Testis (tissue), 2 donors: ENCODE measurements at regions not wholly inside any gene's neighbourhood (a gene's known extent, or its start where the extent isn't known, plus 50 kb on each side); places are given as distances from the start of the nearest gene placed in this dataset.

Experiments
- POLR2A ChIP-seq: fragments of 450-650 bp; IDR thresholded peaks from one replicate; pipeline ENCODE4 v1.6.1; 2017; ENCODE audit warnings: antibody characterized with exemption, mild to moderate bottlenecking, moderate library complexity
- TF ChIP-seq, protein P1 (sequence below), 3 experiments: fragments of 450-650 bp in 2 of 3; fragments of 200-600 bp in 1 of 3; sonication (generic) in 1 of 3; IDR thresholded peaks; one replicate each; pipeline ENCODE4 v1.5.1; 2016 to 2019; ENCODE audit warnings: antibody characterized with exemption in 3 of 3, mild to moderate bottlenecking in 2 of 3, moderate library complexity in 1 of 3

DNA sequence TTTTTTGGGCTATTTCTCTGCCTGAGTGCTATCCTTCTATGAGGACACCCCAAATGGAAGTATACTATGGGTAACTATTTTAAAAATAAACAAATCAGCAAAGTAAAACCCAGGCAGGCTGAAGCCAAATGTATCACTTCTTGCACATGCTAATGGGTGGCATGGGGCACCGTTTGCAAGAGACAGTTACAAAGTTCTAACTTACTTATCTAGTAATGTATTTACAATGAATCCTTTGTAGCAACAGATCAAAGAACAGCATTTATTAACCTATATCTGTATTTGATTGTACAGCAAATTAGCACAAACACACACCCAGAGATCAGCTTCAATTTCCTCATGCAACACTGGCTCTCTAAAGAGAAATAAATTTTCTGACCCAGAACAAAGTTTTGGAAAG is 225.5 kb downstream of the ZNF674 start:
- TF ChIP-seq, protein P1, sequence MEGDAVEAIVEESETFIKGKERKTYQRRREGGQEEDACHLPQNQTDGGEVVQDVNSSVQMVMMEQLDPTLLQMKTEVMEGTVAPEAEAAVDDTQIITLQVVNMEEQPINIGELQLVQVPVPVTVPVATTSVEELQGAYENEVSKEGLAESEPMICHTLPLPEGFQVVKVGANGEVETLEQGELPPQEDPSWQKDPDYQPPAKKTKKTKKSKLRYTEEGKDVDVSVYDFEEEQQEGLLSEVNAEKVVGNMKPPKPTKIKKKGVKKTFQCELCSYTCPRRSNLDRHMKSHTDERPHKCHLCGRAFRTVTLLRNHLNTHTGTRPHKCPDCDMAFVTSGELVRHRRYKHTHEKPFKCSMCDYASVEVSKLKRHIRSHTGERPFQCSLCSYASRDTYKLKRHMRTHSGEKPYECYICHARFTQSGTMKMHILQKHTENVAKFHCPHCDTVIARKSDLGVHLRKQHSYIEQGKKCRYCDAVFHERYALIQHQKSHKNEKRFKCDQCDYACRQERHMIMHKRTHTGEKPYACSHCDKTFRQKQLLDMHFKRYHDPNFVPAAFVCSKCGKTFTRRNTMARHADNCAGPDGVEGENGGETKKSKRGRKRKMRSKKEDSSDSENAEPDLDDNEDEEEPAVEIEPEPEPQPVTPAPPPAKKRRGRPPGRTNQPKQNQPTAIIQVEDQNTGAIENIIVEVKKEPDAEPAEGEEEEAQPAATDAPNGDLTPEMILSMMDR (IDR thresholded peaks at IDR 0.05): no peak
- TF ChIP-seq POLR2A: no peak
